HFF-Myc (cell line): ENCODE measurements at regions not wholly inside any gene's neighbourhood (a gene's known extent, or its start where the extent isn't known, plus 50 kb on each side); places are given as distances from the start of the nearest gene placed in this dataset.
"Not testable (repeated sequence)": the region's sequence is repeated elsewhere in the genome, so short reads cannot be mapped to it uniquely, and the experiment has no call there.

Source experiments
- DNase-seq: peaks from one replicate; pipeline ENCODE4 v3.0.0-alpha.2; 2011; ENCODE audit warnings: low read depth; ENCODE audit errors: extremely low read depth
- H3K4me3 ChIP-seq: replicated peaks from 2 replicates; pipeline ENCODE4 v1.5.1; 2011; ENCODE audit warnings: low read depth, mild to moderate bottlenecking, control low read depth, low read length
- TF ChIP-seq, protein P1 (sequence below): IDR thresholded peaks from 2 replicates; pipeline ENCODE4 v1.5.1; 2012; ENCODE audit warnings: mild to moderate bottlenecking, low read depth, low read length, control low read depth; ENCODE audit errors: missing control alignments

- not testable (repeated sequence) for DNase-seq, H3K4me3 ChIP-seq
Measured at GRCh38 chr1:207196135-207196534, 92.1 kb downstream of the C4BPA start.

- DNase-seq, H3K4me3 ChIP-seq: not testable (repeated sequence)
Measured at GRCh38 chr1:207201534-207201933, 97.5 kb downstream of the C4BPA start.

- DNase-seq: no peak
- TF ChIP-seq, protein P1, sequence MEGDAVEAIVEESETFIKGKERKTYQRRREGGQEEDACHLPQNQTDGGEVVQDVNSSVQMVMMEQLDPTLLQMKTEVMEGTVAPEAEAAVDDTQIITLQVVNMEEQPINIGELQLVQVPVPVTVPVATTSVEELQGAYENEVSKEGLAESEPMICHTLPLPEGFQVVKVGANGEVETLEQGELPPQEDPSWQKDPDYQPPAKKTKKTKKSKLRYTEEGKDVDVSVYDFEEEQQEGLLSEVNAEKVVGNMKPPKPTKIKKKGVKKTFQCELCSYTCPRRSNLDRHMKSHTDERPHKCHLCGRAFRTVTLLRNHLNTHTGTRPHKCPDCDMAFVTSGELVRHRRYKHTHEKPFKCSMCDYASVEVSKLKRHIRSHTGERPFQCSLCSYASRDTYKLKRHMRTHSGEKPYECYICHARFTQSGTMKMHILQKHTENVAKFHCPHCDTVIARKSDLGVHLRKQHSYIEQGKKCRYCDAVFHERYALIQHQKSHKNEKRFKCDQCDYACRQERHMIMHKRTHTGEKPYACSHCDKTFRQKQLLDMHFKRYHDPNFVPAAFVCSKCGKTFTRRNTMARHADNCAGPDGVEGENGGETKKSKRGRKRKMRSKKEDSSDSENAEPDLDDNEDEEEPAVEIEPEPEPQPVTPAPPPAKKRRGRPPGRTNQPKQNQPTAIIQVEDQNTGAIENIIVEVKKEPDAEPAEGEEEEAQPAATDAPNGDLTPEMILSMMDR: no peak
Measured at GRCh38 chr1:207202480-207202879, 98.4 kb downstream of the C4BPA start.

DNA sequence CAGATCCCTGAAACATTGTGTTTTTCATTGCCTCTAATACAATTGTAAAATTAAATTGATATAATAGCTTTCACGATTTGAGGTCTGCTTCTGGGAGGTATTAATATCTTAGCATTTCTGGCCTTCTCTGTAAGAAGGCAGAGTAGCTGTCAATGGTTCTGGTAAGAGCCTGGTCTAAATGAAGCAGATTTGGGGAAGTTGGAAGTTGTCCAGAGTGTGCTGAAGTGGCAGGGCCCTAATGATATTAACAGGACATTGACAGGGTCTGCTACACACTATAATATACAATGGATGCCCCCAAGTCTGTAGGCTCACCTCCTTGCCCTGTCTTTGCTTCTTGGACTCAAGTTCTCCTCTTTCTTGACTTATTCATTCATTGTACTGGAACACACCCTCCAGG lies 99.5 kb downstream of the C4BPA start:
- TF ChIP-seq, protein P1: no peak
- DNase-seq: no peak
- no peak overlapping the region for H3K4me3 ChIP-seq

More at GRCh38 chr1:207202480-207202879, 98.4 kb downstream of the C4BPA start:
- H3K4me3 ChIP-seq: no peak overlapping the region

DNA sequence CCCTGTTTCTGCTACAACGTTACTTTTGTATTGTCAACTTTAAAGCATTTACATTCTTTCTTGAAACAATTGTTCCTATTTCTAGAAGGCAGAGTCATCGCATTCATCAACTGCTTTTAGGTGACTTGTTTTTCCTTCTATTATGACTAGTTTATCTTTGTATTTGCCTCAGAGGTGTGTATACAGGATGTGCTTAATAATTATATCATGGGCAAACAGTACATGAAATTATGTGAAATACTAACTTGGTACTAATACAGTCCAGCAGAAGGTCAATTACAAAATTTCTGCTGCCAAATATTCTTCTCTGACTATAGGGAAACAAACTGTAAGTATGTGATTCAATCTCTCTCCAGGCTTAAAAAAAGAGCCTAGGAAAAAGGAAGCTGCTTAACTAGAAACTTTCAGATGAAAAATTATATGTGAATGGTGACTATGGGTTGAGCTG lies 101.6 kb downstream of the C4BPA start:
- no peak for DNase-seq

GRCh38 chr1:207208691-207209090 lies 104.7 kb downstream of the C4BPA start:
- DNase-seq, H3K4me3 ChIP-seq: not testable (repeated sequence)

More for the DNA sequence above, 101.6 kb downstream of the C4BPA start:
- no peak overlapping the region for H3K4me3 ChIP-seq
- TF ChIP-seq, protein P1: no peak

GRCh38 chr1:207214453-207214852 lies 107.0 kb upstream of the CD55 start:
- TF ChIP-seq, protein P1: no peak
- DNase-seq: no peak
- H3K4me3 ChIP-seq: no peak overlapping the region

GRCh38 chr1:207217778-207218511 lies 103.5 kb upstream of the CD55 start:
- TF ChIP-seq, protein P1: no peak
- DNase-seq: no peak
- H3K4me3 ChIP-seq: no peak overlapping the region
